Hematopoietic multipotent progenitor cell treated with erythropoietin and hydrocortisone succinate and interleukin-3 and kit ligand, for 4 days (in vitro differentiated cells): ENCODE measurements at regions not wholly inside any gene's neighbourhood (a gene's known extent, or its start where the extent isn't known, plus 50 kb on each side); places are given as distances from the start of the nearest gene placed in this dataset.
"Not testable (repeated sequence)": the region's sequence is repeated elsewhere in the genome, so short reads cannot be mapped to it uniquely, and the experiment has no call there.

Experiments used
- DNase-seq: peaks from one replicate; pipeline ENCODE4 v3.0.0-alpha.2; 2015

GRCh38 chr6:140542863-140543262, 1168.4 kb upstream of the CITED2 start:
- no peak for DNase-seq

- no peak for DNase-seq
Measured at GRCh38 chr6:140541288-140541687, 1166.8 kb upstream of the CITED2 start.

GRCh38 chr6:140540743-140541142, 1166.3 kb upstream of the CITED2 start:
- DNase-seq, result no peak

DNA sequence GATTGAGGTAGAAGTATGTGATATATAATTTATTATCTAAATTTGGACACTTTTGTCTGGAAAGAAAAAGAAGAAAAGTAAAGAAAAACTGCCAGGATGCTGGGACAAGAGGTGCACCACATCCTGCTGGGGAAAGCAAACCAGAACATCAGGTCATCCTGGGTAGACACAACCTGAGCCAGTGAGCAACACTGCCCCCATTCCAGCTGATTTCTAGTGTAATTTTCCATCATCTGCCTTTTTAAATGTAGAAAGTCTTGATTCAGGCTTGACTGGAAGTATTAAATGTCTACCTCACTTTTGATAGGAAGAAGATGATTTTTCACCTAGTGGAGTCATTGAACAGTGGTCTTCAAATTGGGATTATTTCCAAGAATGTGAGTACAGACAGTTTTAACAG, 1164.5 kb upstream of the CITED2 start:
- DNase-seq, result no peak

GRCh38 chr6:140537834-140538705, 1163.6 kb upstream of the CITED2 start:
- no peak for DNase-seq

- no peak for DNase-seq
Measured at GRCh38 chr6:140537211-140537610, 1162.8 kb upstream of the CITED2 start.

DNA sequence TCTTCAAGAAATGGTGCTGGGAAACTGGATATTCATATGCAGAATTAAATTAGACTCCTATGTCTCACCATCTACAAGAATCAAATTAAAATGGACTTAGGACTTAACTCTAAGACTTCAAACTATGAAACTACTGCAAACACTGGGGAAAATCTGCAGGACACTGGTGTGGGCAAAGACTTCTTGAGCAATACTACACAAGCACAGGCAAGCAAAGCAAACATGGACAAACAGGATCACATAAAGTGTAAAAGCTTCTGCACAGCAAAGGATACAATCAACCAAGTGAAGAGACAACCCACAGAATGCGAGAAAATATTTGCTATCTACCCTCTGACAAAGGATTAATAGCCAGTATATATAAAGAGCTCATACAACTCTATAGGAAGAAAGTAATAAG, 1161.1 kb upstream of the CITED2 start:
- no peak for DNase-seq

GRCh38 chr6:140533526-140533925, 1159.1 kb upstream of the CITED2 start:
- DNase-seq, result no peak

DNA sequence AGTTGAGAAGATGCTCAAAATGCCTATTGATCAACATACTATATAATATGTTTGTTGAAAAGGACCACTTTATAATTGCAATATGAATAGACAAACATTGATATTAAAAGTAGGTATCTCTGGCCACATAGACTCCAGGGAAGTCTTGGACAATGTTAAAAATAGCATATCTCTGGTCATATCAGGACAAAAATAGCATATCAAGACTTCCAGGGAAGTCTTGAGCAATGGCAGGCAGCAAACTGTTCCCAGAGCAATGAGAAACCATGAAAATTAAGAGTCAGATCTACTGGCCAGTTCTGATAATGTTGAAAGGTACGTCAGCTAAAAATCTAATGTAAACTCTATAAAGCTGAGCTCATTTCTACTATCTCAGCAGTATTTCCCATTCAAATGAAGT, 1130.3 kb upstream of the CITED2 start:
- no peak for DNase-seq

GRCh38 chr6:140500849-140501248, 1126.4 kb upstream of the CITED2 start:
- DNase-seq, result no peak

GRCh38 chr6:140499607-140500006, 1125.2 kb upstream of the CITED2 start:
- DNase-seq, result no peak

DNA sequence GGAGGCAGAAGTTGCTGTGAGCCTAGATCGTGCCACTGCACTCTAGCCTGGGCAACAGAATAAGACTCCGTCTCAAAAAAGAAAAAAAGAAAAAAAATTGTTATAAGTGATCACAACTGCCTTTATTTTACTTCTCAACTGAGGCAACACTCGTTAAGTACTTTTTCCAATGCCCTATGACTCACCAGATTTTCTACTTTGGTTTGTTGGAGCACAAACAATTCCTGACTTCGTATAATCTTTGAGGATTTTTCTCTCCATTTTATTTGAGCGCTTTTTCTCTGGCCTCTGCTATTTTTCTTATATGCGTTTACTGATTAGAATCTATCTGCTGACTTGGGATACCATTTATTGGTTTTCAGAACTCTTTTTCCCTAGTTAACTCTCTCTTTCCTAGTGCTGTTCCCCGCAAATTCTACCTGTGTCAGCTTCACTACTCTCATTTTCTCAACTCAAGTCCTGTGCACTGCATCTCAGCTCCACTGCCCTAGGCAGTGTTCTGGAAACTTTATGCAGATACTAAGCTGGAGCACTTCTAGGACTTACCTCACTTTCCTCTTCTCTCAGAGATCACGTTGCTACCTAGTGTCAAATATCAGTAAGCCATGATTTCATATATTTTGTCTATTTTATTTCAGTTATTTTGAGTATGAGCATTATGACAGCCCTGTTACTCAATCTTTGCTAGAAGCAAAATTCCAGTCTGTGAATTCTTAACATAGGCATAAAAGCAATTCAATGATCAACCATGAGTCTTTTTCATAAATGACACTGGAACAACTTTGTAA, 1120.1 kb upstream of the CITED2 start:
- DNase-seq, result no peak

- not testable (repeated sequence) for DNase-seq
Measured at GRCh38 chr6:140493470-140493869, 1119.0 kb upstream of the CITED2 start.

DNA sequence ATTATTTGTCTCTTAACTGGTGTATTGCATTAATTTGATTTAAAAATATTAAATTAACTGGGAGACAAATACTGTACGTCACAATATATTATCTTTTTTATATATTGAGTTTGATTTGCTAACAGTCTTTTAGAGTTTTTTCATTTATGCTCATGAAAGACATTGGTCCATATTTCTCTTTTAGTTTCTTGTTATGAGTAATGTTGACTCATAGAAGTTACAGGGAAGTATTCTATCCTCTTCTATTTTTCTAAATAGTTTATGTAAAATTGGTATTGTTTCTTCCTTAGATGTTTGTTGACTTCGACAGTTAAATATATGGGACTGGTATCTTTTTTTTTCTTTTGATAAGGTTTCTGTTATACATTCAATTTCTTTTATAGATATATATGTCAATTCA, 1115.6 kb upstream of the CITED2 start:
- no peak for DNase-seq

DNA sequence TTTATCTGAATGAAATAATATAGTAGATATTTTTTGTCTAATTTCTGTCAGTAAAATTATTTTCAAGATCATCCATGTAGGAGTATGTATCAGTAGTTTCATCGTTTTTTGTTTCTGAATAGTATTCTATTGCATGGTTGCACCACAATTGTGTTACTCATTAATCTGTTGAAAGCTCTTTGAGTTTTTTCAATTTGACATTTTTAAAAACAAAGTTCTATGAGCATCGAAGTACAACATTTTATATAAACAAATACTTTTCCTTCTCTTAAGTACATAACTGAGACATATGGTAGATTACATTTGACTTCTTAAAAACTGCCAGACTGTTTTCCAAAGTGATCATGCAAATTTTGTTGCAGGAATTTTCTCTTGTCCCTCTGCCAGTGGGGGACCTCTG, 1113.1 kb upstream of the CITED2 start:
- DNase-seq, result no peak

- no peak for DNase-seq
Measured at GRCh38 chr6:140486450-140487361, 1112.3 kb upstream of the CITED2 start.

- DNase-seq, result peak; percentile 46
Measured at GRCh38 chr6:140485740-140486449, 1111.4 kb upstream of the CITED2 start.

DNA sequence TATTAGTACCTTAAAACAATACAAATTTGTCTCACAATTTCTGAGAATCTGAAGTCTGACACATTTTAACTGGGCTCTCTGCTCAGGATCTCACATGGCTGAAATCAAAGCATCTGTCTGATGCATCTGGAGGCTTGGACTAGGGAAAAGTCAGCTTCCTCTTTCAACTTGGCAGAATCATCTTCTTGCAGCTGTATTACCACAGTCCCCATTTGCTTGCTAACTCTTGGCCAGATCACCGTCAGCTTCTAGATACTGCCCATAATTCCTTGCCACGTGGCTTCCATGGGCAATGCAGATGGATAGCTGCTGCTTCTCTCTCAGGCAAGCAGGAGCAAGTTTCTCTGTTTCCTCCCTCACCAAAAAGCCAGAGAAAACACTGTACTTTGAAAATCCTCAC, 1106.4 kb upstream of the CITED2 start:
- peak; percentile 45 for DNase-seq

- no peak for DNase-seq
Measured at GRCh38 chr6:140478631-140479030, 1104.2 kb upstream of the CITED2 start.

- DNase-seq, result no peak
Measured at GRCh38 chr6:140475086-140475485, 1100.6 kb upstream of the CITED2 start.

- no peak for DNase-seq
Measured at GRCh38 chr6:140464720-140465119, 1090.3 kb upstream of the CITED2 start.

DNA sequence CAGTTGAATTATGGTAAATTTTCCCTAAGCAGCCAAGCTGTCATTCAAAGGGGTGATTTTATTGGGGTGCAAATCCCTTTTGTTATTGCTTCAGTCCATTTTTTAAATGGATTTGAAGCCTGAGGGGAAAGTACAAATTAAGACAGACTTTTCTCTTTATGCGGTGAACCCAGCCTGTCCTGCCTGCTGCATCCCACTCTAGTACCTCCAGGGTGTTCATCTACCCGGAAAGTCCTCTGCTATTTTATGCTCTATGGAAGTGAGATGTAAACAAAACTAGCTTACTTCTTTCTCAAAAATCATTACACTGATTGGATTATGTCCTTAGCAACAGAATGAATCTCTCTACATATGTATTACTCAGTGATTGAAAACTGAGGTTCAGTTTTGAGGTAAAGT, 1088.9 kb upstream of the CITED2 start:
- DNase-seq, result no peak
